ENCODE measurements at regions not wholly inside any gene's neighbourhood (a gene's known extent, or its start where the extent isn't known, plus 50 kb on each side); places are given as distances from the start of the nearest gene placed in this dataset.
A peak's percentile ranks its signal among the peaks of the same experiment; 100 is the strongest.

DNA sequence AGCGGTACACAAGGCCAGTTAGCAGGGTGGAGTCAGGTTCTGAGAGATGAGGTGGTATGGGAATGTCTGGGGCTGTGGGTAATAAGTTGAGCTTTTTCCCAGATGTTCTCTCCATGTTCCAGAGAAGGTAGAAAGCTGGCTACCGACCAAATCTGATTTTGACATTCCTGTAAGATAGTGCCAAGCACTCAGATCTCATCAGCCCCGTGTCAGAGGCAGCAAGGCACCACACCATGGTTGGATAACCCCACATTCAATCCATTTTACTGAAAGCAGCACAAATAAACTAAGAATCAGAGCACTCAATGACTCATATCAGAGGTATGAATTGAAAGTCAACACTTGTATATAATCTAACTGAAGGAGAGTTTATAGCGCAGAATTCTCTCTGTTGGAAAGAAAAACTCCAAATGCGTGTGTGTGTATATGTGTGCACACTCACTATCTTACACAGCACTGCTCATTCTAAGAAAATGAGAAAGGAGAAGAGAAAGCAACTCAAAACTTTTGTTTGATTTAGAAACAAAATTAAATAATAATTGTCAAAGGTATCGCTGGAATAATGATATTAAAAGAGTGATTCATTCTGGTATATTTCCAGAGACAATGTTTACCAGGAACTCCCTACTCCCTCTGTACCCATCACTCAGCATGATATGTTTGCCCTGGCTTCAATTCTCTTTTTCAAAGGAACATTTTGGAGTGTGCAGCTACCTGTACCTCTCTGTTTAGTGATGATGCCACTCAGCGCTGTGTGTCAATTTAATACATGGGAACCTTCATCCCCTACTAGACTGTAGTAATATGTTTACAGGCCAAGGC, 375.1 kb upstream of the ID2 start:
- DNase-seq: peak in 1 of 2 experiments; percentile 17

DNA sequence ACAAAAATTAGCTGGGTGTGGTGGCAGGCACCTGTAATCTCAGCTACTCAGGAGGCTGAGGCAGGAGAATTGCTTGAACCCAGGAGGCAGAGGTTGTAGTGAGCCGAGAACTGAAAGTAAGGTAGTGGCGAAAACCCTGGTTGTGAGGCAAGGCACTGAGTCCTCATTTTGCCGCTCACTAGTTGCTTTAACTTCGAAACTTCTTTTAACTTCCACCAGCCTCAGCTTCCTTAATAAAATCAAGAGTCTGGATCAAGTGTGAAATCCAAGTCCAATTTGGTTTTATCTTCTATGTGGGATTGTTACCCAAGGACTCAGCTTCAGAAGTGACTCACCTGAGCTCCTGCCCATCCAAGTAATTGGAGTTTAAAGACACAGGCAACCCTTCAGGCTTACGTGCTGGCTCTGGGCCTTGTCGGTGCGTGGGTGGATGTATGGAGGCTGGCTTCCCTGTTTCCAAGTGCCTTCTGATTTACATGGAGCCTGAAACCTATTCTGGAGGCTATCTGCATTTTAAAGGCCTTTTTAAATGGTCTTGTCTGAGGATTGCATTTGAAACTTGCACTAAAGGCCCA, 374.2 kb upstream of the ID2 start:
- peak in 1 of 2 experiments; percentile 14 for DNase-seq

DNA sequence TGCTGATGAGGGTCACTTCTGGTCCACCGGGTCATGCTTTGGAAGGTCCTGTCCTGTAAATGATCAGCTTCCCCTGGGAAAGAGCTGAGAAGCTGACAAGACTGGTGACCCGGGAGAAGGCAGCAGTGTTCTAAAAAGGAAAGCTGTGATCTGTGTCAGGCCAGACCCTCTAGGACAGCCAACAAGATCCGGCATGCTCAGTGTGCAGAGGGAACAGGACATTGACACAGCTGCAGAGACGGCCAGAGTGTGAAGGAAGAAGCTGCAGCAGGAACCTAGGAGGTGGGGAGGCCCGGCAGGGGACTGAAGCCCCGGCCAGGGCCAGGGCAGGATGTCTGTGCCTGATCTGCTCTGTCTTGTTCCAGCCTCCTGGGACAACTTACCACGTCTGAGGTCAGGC, 372.7 kb upstream of the ID2 start:
- peak; percentile 15 to 20 for DNase-seq

DNA sequence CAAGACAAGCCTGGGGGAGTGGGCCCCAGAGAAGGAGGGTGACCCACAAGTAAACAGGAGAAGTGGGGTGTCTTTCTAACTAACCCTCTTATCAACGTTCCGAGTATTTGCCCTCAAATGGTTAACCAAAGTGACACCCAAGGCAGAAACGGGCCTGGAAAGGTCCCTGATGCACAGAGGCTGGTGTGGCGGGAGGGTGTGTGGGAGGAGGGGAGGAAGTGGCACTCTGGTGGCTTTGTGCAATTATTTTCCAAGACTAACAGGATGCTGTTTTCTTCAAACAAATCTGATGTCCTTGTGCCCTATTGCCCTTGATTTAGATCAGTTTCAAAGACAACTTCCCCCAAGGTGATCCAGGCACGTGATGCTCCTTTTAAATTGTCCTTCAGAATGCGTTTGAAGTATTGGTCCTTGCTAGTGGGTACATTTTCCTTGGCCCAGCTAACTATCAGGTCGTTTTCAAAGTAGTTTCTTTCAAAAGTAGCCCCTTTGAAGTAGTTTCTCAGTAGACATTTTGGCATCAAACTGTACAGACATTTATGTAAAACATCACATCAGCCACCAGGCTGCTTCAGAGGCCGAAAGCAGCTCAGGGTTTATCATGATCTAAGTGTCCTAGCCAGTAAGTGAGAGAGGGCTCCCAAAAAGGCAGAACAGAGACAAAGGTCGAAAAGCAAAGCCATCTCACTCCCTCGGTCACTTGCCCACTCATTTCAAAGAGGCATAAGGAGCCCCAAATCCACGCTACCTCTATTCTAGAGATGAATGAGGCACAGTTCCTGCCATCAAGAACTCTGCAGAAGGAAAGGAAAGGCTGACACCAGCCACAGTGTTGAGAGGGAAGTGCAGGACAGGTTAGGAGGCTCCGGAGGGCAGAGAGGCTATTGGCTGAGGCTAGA, 371.1 kb upstream of the ID2 start:
- DNase-seq: peak; percentile 65 to 71

DNA sequence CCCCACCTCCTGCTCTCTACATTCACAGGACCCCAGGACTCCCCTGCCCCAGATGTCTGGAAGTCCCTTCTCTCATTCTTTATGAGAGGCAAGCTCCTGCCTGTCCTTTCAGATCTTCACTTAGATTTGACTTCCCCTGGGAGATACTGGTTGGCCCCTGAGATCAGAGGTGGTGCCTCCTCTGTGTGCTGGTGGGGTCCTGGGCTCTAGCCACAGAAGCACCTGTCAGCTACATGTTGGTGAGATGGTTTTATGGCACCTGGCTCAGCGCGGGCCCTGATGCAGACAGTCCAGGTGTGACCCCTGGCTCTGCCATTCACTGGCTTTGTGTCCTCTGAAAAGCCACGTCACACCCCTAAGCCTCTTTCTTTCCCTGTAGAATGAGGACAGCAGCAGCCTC, 369.6 kb upstream of the ID2 start:
- peak; percentile 6 to 16 for DNase-seq

DNA sequence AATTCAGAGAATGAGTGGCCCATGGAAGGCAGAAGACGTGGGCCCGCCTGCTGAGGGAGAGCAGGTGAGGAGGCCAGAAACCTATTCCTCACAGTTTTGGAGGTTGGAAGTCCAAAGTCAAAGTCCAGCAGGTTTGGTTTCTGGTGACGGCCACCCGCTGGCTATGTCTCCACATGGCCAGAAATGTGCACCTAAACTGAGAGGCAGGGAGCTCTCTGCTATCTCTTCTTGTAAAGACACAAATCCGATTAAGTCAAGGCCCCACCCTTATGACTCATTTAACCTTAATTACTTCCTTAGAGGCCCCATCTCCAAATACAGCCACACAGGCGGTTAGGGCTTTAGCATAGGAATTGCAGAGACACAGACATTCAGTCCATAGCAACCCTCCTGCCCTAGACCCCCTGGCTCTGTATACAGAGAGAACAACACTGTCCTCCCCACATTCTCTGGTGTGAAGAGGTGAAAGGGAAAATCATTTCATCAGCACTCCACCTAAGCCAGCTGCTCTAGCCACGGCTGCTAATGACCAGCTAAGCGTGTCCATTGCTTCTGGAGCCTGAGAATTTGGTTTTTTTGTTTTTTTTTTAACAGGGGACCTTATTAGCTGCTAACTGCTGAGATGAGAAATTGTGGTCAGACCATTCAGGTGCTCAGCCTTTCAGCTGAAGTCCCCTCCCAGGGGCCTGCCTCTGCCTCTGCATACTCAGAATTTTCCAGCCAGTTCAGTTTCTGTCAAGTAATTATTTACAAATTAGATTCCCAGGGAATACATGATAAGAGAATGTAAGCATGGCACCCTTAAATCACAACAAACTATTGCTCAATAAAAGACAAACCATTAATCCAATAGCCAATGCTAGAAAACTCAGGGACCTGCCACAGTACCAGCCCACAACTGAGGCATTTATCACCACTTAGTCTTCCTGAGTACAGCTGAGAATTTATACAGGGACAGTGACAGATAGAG, 368.7 kb upstream of the ID2 start:
- peak in 1 of 2 experiments; percentile 21 for DNase-seq

DNA sequence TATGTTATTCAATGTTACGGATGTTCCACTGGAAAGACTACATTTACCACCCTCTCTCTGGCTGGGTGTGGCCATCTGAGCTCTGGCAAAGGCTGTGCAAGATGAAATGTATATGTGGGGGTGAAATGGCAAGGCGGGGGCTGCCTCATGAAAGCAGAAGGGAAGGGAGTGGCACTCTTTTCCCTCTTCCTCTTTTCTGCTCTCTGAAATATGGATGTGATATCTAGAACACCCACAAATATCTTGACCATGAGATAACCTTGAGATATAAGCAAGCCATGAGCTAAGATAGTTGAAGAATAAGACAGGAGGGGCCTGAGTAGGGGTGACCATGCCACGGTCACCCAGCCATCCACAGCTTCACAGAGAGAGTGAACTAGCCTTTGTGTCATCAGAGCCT, 367.8 kb upstream of the ID2 start:
- DNase-seq: no peak

DNA sequence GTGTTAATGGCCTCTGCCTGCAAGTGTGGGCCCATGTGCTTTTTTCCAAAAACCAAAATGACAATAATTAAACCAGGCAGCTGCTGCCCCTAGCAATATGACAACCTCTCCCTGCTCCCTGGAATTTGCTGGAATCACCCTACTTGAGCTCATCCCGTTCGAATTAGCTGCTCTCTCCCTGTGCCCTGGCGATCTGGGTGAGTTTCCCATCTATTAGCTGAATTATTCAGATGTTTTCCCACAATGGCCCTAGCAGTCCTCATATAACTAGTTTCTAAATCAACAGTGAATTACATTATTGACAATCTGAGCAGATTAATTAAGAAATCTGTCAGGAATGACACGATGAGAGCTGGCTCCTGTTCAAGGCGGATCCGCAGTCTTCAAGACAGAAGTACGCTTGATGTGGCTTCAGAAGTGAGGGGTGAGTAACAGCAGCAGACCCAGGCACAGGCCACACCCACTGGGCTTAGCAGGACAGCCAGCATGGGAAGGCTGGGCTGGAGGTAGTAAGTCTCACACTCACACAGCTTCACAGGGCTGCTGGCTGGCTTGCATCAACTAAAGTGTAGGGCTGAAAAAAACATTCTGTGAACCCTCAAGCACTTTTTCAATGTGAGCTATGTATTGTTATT, 366.2 kb upstream of the ID2 start:
- peak; percentile 4 to 15 for DNase-seq

DNA sequence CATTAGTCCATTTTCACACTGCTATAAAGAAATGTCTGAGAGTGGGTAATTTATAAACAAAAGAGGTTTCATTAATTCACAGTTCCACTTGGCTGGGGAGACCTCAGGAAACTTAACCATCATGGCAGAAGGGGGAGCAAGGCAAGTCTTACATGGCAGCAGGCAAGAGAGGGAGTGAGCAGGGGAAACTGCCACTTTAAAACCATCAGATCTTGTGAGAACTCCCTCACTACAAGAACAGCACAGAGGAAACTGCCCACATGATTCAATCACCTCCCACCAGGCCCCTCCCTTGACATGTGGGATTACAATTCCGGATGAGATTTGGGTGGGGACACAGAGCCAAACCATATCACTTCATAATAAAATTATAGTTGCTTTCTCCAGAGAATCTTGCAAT, 365.5 kb upstream of the ID2 start:
- DNase-seq: peak; percentile 1

DNA sequence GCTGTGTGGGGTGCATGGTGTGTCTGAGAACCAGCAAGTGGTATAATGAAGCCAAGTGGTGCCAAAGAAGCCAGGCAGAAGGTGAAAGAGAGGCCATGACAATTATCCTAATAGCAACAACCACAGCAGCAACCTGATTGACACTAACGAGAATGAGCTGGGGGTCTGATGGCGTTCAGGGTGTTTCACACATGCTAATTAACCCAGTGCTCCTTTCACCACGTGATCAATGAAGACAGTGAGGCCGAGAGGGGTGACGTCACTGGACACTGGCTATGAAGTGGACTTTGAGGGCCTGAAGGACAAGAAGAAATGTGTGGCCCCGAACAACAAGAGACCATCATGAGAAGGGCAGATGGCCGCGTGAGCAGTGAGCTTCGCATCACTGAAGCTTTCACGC, 364.4 kb upstream of the ID2 start:
- peak in 1 of 2 experiments; percentile 11 for DNase-seq

DNA sequence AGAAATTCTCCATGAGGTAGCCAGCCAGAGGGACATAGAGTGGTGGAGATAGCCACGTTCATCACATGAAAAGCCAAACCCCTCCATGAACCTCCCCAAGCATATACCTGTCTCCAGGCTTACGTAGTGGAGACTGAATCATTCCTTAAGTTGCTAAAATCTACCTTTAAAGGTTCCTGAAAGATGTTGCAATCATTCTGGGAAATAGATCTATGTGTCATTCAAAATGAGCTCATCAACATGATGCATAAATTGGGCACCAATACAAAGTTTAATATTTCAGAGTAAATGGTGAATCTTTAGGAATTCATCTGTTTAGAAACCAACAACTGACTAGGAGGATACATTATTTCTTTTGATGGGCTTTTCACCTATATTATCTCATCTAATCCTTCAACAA, 362.6 kb upstream of the ID2 start:
- DNase-seq: peak in 1 of 2 experiments; percentile 14

DNA sequence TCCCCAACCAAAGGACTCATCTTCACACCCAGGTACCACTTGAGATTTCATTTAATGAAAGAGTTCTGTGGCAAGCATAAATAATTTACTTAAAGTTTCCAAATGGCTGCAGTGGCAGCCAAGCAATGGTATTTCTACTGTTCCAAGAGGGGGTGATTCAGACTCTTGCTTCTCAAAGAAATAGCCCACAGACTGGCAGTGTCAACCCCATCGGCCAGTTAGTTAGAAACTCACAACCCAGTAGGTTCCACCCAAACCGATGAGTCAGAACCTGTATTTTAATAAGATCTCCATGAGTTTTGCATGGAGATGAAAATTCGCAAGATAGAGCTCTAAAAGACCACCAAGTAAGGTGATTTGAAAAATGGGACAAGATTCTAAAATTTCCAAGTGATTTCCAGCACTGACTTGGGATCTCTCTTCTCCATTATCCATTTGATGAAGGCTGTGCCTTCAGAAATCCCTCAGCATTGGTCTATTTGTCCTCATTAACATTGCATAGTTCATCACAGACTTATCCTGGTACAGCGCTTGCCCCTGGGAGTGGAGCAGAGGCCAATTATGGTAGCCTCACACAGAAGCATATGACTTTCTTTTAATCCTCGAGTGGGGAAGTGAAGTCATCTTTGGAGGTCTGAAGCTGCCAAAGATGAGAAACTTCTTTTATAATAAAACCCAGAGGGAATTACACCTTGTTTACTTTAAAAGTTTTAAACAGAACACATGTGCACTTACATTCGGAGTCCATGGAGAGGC, 361.4 kb upstream of the ID2 start:
- DNase-seq: peak in 1 of 2 experiments; percentile 13

DNA sequence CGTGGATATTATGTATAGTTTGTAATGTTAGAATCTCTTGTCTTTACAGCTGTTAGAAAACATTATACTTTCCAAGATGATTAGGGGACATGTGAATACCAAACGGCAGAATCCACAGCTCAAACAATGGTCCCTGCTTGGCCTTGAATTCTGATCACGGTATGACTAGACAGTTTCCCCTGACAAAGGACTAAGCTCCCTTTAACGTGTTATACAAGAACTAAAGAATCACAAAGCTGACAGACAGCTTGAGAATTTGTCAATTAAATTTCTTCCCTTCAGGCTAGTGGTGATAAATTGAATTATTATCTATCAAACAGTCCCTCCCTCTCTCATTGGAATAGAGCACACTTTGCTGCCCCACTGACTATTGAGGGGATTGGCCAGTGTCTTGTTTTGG, 359.2 kb upstream of the ID2 start:
- no peak for DNase-seq

DNA sequence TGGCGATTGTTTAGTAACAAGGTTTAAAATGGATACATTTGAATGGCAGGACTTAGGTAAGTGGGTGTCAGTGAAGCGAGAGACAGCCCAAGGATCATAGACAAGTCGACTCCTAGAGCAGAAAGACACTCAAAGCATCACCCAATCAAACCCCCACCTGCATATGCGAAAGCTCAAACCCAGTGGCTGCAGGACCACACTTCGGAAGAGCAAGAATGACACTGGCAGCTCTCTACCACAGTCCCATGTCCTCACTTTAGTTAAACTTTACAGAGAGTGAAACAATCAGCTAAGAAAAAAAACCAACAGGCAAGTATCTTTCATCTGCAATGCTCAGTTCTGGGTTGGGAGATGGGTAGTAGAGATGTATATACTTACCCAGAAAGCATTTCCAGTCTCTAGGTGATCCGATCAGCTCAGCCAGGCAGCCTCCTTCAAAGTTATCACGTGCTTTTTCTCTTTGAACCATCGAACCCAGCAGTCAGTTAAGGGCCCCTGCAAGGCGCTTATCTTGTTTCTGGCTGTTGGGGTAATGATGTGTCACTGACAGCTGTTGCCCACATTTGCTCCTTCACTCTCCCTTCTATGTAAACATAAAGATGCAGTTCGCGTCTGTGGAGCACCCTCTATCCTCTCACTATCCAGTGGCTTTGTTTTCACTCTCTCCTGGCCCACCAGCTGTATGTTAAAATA, 357.5 kb upstream of the ID2 start:
- peak in 1 of 2 experiments; percentile 28 for DNase-seq

DNA sequence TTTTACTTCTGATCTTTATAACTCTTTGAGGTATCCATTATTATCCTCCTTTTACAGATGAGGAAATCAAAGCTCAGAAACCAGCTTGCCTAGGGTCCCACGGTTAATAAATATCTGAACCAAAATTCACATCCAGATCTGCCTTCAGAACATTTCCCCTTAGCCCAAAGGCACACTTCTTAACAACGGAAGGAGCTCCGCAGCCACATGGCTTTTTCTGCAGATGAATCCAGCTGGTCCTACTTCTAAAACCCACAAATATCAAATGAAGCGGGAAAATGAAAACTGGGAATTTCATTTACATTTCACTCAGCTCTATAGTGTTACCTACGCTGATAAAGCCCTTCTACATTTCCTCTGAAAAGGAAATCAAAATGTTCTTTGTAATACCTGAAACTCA, 357.0 kb upstream of the ID2 start:
- DNase-seq: peak in 1 of 2 experiments; percentile 7

DNA sequence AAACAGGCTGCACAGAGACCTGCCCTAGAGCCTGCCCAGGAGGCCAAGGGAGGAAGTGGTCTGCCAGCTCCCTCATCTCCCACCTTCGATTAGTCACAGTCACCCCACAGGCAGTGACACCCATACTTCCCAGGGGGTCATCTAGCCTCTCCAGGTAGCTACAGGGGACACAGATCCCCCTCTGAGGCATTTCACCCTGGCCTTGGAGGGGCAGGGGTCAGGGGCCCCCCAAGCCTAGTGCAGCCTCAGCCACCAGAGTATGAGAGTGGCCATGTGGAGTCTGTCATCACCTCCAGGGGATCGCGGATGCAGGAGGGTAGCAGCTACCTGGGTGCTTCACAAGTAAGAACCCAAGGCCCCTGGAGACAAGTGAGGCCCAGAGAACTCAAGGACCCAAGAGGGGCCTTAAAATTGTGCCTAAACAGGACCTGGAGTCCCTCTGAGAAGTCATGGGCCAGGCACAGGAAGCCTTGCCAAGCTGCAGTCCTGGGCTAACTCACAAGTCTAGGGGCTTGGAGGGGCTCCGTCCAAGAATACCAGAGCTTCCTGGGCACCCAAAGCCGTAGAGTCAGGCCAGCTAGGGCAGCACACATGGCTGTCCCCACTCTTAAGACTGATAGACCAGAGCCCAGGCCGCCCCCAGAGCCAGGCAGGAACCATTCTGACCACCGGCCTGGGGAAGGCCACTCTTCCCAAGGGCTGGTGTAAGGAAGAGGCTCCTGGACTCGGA, 354.3 kb upstream of the ID2 start:
- peak in 1 of 2 experiments; percentile 16 for DNase-seq

DNA sequence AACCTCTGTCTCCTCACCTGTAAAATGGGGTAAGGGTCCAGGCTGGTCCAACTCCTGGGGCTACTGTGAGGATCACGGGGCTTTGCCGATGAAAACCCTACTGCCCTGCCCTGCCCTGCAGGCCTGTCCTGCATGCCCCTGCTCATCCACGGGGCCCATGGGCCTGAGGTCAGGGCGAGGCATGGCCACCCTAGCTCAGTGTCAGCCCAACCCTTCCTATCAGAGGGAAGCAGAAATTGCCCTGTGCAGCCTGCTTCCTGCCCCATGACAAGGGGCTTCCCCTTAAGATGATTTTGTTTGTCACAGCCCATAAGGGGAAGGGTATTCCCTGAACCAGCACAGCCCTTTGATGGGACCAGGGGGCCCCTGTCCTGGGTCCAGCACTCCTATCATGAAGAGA, 353.6 kb upstream of the ID2 start:
- DNase-seq: no peak

DNA sequence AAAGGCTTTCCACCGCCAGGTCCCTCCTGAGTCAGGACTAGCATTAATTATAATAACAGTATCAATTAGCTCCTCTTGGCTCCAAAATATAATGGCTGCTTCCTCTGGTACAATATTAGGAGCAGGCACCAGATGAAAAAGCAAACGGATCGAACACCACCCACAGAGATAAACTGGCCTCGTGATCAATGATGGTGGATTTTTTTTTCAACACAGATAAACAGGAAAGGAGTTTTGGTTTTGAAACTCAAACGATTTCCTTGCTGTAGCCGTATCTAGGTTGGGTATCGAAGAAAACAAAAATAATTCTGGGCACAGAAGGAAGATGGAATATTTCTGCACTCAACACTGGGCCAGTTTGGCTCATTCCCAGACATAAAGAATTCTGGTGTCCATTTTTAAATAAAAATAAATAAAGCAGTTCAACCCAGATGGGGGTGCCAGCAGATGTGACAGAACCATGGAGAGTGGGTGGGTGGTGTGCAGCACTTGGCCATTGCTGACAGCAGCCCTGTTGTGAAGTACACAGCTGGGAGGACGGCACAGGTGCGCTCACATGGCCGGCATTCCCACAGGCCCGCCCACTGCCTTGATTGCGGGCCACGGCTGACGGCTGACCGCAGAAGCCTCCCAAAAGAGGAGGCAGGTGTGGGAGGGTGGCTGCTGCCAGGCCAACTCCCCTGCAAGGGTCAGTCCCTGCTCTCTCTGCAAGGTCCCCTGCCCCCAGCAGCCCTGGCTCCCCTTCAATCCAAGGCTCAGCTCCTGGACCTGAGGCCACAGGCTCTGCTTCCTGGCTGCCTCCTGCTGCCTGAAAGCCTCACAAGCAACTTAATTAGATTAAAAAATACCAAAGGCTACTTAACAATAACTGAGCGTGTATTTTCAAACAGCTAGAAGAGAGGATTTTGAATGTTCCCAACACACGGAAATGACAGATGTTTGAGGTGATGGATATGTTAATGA, 351.9 kb upstream of the ID2 start:
- DNase-seq: peak in 1 of 2 experiments; percentile 6
